PC-3 (cell line): ENCODE measurements at regions not wholly inside any gene's neighbourhood (a gene's known extent, or its start where the extent isn't known, plus 50 kb on each side); places are given as distances from the start of the nearest gene placed in this dataset.

ENCODE experiments used
- CTCF ChIP-seq: fragments of 300-600 bp; sonication (generic); conservative IDR thresholded peaks from 2 replicates; pipeline ENCODE4 v1.5.1; 2017; ENCODE audit warnings: antibody characterized with exemption, low read depth, mild to moderate bottlenecking, low read length
- EZH2 ChIP-seq: fragments of 300-600 bp; sonication (generic); IDR thresholded peaks from one replicate; pipeline ENCODE4 v1.6.1; 2017; ENCODE audit warnings: antibody characterized with exemption, mild to moderate bottlenecking, low read length; ENCODE audit not compliant: unreplicated experiment
- EZH2phosphoT487 ChIP-seq: fragments of 300-600 bp; sonication (generic); IDR thresholded peaks from 2 replicates; pipeline ENCODE4 v1.6.1; 2018; ENCODE audit warnings: mild to moderate bottlenecking, antibody characterized with exemption, low read length, borderline replicate concordance

- no peak for TF ChIP-seq CTCF
- no peak for TF ChIP-seq EZH2phosphoT487
- no peak for TF ChIP-seq EZH2
Measured at GRCh38 chr6:14709900-14710299, 536.0 kb upstream of the JARID2 start.
